Esophagus squamous epithelium (tissue), 5 donors: ENCODE measurements at regions not wholly inside any gene's neighbourhood (a gene's known extent, or its start where the extent isn't known, plus 50 kb on each side); places are given as distances from the start of the nearest gene placed in this dataset.

Experiments
- DNase-seq: peaks from one replicate; lab custom pipeline; 2025; lab: John Stamatoyannopoulos, UW
- H3K27ac ChIP-seq, 4 donors: fragments of 200-600 bp; sonication (generic); one replicate each; pipeline ENCODE4 v1.5.1; 2016 to 2019; ENCODE audit warnings: mild to moderate bottlenecking in 1 of 4
- H3K27me3 ChIP-seq, 4 donors: fragments of 200-600 bp; sonication (generic); 1 replicate in 3 of 4; 2 replicates in 1 of 4; pipeline versions ENCODE4 v1.5.1 to v1.6.0; 2017 to 2021; ENCODE audit warnings: antibody characterized with exemption in 1 of 4
- H3K36me3 ChIP-seq, 3 donors: fragments of 200-600 bp; sonication (generic); one replicate each; pipeline ENCODE4 v1.5.1; 2016 to 2019
- H3K4me1 ChIP-seq, 3 donors: fragments of 200-600 bp; sonication (generic); one replicate each; pipeline ENCODE4 v1.5.1; 2017 to 2019
- H3K4me3 ChIP-seq, 4 donors: fragments of 200-600 bp; sonication (generic); 1 replicate in 3 of 4; 2 replicates in 1 of 4; pipeline ENCODE4 v1.5.1; 2016 to 2019; ENCODE audit warnings: mild to moderate bottlenecking in 2 of 4, moderate library complexity in 1 of 4
- H3K9me3 ChIP-seq, 3 donors: fragments of 200-600 bp; sonication (generic); one replicate each; pipeline ENCODE4 v1.5.1; 2016 to 2019
- CTCF ChIP-seq, 6 experiments: fragments of 450-650 bp in 4 of 6; fragments of 200-600 bp in 2 of 6; sonication (generic) in 2 of 6; IDR thresholded peaks; one replicate each; pipeline ENCODE4 v1.5.1; 2016 to 2019; ENCODE audit warnings: antibody characterized with exemption in 6 of 6, mild to moderate bottlenecking in 4 of 6, moderate library complexity in 4 of 6
- POLR2A ChIP-seq, 4 donors: fragments of 450-650 bp; IDR thresholded peaks; one replicate each; pipeline ENCODE4 v1.6.1; 2017; ENCODE audit warnings: antibody characterized with exemption in 4 of 4, mild to moderate bottlenecking in 4 of 4, moderate library complexity in 3 of 4
- WGBS, 2 donors: methylation state at CpG; one replicate each; pipeline ENCODE4 v1.1.5; 2018; 5-methylcytosine and 5-hydroxymethylcytosine counted together
- intact Hi-C: fragments of 100-400 bp; cut with DNase I; formaldehyde crosslinking; loops from one replicate; pipeline ENCODE4 v1.15.0; 2022
- donor health status: DM: yes; HTN: yes; CAD: no.

GRCh38 chr6:97917369-97917768, 634.4 kb upstream of the MMS22L start:
- no peaks in the 10 kb centered on the region for H3K36me3 ChIP-seq
- H3K9me3 ChIP-seq: no peaks in the 10 kb centered on the region
- H3K27ac ChIP-seq: no peak overlapping the region
- 92 to 100% methylated on average over 1 of the region's 1 CpG for WGBS, 2 donors
- no peaks in the 10 kb centered on the region for H3K4me1 ChIP-seq
- H3K27me3 ChIP-seq: no peaks in the 10 kb centered on the region
- DNase-seq: no peak
- intact Hi-C loops: no loop called here
- H3K4me3 ChIP-seq: no peak overlapping the region
- no peak for TF ChIP-seq CTCF (IDR thresholded peaks at IDR 0.05)
- no peak for TF ChIP-seq POLR2A (IDR thresholded peaks at IDR 0.05)

GRCh38 chr6:97919046-97919445, 636.0 kb upstream of the MMS22L start:
- no peak for DNase-seq
- WGBS, 2 donors: 47 to 53% methylated on average over 3 of the region's 3 CpGs
- intact Hi-C loops: no loop called here
- H3K4me3 ChIP-seq: no peak overlapping the region
- no peaks in the 10 kb centered on the region for H3K27me3 ChIP-seq
- TF ChIP-seq CTCF (IDR thresholded peaks at IDR 0.05) (no peak), POLR2A (IDR thresholded peaks at IDR 0.05) (no peak)
- no peaks in the 10 kb centered on the region for H3K4me1 ChIP-seq
- H3K9me3 ChIP-seq: no peaks in the 10 kb centered on the region
- no peak overlapping the region for H3K27ac ChIP-seq
- H3K36me3 ChIP-seq: no peaks in the 10 kb centered on the region

GRCh38 chr6:97919631-97920030, 636.6 kb upstream of the MMS22L start:
- TF ChIP-seq CTCF (IDR thresholded peaks at IDR 0.05): no peak
- no peak for TF ChIP-seq POLR2A (IDR thresholded peaks at IDR 0.05)
- no peak overlapping the region for H3K27ac ChIP-seq
- DNase-seq: no peak

GRCh38 chr6:97923249-97923648, 640.2 kb upstream of the MMS22L start:
- no peak for DNase-seq
- no peaks in the 10 kb centered on the region for H3K36me3 ChIP-seq
- no peak overlapping the region for H3K27ac ChIP-seq
- TF ChIP-seq POLR2A (IDR thresholded peaks at IDR 0.05): no peak
- TF ChIP-seq CTCF (IDR thresholded peaks at IDR 0.05): no peak
- no peaks in the 10 kb centered on the region for H3K9me3 ChIP-seq
- H3K4me3 ChIP-seq: no peak overlapping the region
- H3K27me3 ChIP-seq: no peaks in the 10 kb centered on the region
- intact Hi-C loops: no loop called here
- H3K4me1 ChIP-seq: no peaks in the 10 kb centered on the region
- WGBS, 2 donors: 68 to 75% methylated on average over 2 of the region's 2 CpGs

More at GRCh38 chr6:97919631-97920030, 636.6 kb upstream of the MMS22L start:
- Histone ChIP-seq H3K4me1 (no peaks in the 10 kb centered on the region), H3K4me3 (no peak overlapping the region), H3K9me3 (no peaks in the 10 kb centered on the region), H3K27me3 (no peaks in the 10 kb centered on the region), H3K36me3 (no peaks in the 10 kb centered on the region)
- intact Hi-C loops: no loop called here

GRCh38 chr6:97925504-97925903, 642.5 kb upstream of the MMS22L start:
- no peak overlapping the region for H3K4me3 ChIP-seq
- intact Hi-C loops: no loop called here
- H3K27me3 ChIP-seq: no peaks in the 10 kb centered on the region
- TF ChIP-seq CTCF (IDR thresholded peaks at IDR 0.05) (peak in 1 of 6 experiments; percentile 9), POLR2A (IDR thresholded peaks at IDR 0.05) (no peak)
- H3K9me3 ChIP-seq: no peaks in the 10 kb centered on the region
- no peaks in the 10 kb centered on the region for H3K36me3 ChIP-seq
- no peak overlapping the region for H3K27ac ChIP-seq
- no peak for DNase-seq
- 50 to 68% methylated on average over 2 of the region's 2 CpGs for WGBS, 2 donors
- no peaks in the 10 kb centered on the region for H3K4me1 ChIP-seq
